C4-2B (cell line): ENCODE measurements at regions not wholly inside any gene's neighbourhood (a gene's known extent, or its start where the extent isn't known, plus 50 kb on each side); places are given as distances from the start of the nearest gene placed in this dataset.

Source experiments
- ZFX ChIP-seq: fragments of 450-650 bp; IDR thresholded peaks from 2 replicates; pipeline ENCODE4 v1.6.1; 2017
- TF ChIP-seq, protein P1 (sequence below): fragments of 450-650 bp; conservative IDR thresholded peaks from 2 replicates; pipeline ENCODE4 v1.5.1; 2017; ENCODE audit warnings: mild to moderate bottlenecking

DNA sequence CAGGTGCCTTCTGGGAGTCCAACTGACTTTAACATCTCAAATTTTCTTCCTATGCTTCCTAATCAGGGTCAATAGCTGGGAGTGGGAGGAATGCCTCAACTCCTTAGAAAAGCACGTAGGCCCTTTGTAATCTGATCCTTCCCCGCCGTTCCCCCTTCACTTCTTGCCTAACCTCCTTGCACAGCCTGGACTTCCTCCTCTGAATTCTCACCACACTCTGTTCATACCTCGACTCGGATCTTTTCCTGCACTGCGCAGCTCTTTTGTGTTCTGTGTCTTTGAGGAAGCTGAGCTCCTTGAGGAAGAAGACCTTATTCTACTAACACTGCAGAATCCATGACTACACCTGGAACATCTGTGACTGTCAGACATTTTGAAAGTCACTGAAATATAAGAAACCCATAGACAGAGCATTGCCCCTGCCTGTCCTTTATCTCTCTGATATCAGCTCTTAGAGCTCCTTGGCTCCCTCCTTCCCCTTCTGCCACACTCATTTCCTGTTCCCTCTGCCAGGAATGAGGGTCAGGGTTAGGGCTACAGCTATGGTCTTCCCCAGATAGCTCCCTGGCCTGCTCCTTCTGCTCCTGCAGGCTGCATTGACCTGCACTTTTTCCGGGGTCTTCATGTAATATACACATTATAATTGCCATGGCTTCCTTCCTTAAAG, 140.2 kb upstream of the LDB2 start:
- TF ChIP-seq, protein P1, sequence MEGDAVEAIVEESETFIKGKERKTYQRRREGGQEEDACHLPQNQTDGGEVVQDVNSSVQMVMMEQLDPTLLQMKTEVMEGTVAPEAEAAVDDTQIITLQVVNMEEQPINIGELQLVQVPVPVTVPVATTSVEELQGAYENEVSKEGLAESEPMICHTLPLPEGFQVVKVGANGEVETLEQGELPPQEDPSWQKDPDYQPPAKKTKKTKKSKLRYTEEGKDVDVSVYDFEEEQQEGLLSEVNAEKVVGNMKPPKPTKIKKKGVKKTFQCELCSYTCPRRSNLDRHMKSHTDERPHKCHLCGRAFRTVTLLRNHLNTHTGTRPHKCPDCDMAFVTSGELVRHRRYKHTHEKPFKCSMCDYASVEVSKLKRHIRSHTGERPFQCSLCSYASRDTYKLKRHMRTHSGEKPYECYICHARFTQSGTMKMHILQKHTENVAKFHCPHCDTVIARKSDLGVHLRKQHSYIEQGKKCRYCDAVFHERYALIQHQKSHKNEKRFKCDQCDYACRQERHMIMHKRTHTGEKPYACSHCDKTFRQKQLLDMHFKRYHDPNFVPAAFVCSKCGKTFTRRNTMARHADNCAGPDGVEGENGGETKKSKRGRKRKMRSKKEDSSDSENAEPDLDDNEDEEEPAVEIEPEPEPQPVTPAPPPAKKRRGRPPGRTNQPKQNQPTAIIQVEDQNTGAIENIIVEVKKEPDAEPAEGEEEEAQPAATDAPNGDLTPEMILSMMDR: no peak
- TF ChIP-seq ZFX: no peak
